Stimulated activated naive CD8-positive, alpha-beta T cell treated with anti-CD3 and anti-CD28 coated beads, Interleukin-15, amount 100 ng/mL, for 72 hours (primary cell): ENCODE measurements at regions not wholly inside any gene's neighbourhood (a gene's known extent, or its start where the extent isn't known, plus 50 kb on each side); places are given as distances from the start of the nearest gene placed in this dataset.

Source experiments
- ATAC-seq: fragments of 150-1000 bp; cut with Tn5 transposase; 2 replicates; pipeline ENCODE4 v1.10.0; 2021; ENCODE audit warnings: mild to moderate bottlenecking, moderate library complexity
- DNase-seq, 2 donors: peaks; one replicate each; pipeline ENCODE4 v3.0.0; 2021 to 2022
- H3K27ac Mint-ChIP-seq, 2 donors: one replicate each; pipeline ENCODE4 v1.8.0; 2022; ENCODE audit warnings: mild to moderate bottlenecking in 2 of 2, mixed read lengths in 2 of 2, moderate library complexity in 2 of 2
- H3K27me3 Mint-ChIP-seq: one replicate; pipeline ENCODE4 v1.8.0; 2022; ENCODE audit warnings: mixed read lengths
- H3K4me1 Mint-ChIP-seq: one replicate; pipeline ENCODE4 v1.8.0; 2022; ENCODE audit warnings: mild to moderate bottlenecking, mixed read lengths
- H3K4me3 Mint-ChIP-seq, 2 donors: one replicate each; pipeline ENCODE4 v1.8.0; 2022; ENCODE audit warnings: mild to moderate bottlenecking in 2 of 2, mixed read lengths in 2 of 2, moderate library complexity in 1 of 2
- H3K9me3 Mint-ChIP-seq, 2 donors: one replicate each; pipeline ENCODE4 v1.8.0; 2022; ENCODE audit warnings: mixed read lengths in 2 of 2

GRCh38 chr3:160133757-160134156 lies 91.5 kb upstream of the C3orf80 start:
- DNase-seq (no peak), ATAC-seq (no peak)
- Mint-ChIP-seq H3K27me3 (peaks cover 18% of the 10 kb centered on the region), H3K9me3 (no peaks in the 10 kb centered on the region), H3K4me1 (peaks cover 9% of the 10 kb centered on the region), H3K27ac (no peak overlapping the region), H3K4me3 (no peak overlapping the region)

GRCh38 chr3:160134454-160134853 lies 90.8 kb upstream of the C3orf80 start:
- ATAC-seq = no peak
- Mint-ChIP-seq H3K9me3 (no peaks in the 10 kb centered on the region), H3K27me3 (peaks cover 13% of the 10 kb centered on the region), H3K4me3 (no peak overlapping the region), H3K27ac (no peak overlapping the region), H3K4me1 (peaks cover 5% of the 10 kb centered on the region)
- DNase-seq = no peak

GRCh38 chr3:160134964-160135363 lies 90.3 kb upstream of the C3orf80 start:
- ATAC-seq (no peak), DNase-seq (no peak)
- H3K4me1 Mint-ChIP-seq = no peaks in the 10 kb centered on the region
- peaks cover 8% of the 10 kb centered on the region for H3K27me3 Mint-ChIP-seq
- no peak overlapping the region for H3K4me3 Mint-ChIP-seq
- no peaks in the 10 kb centered on the region for H3K9me3 Mint-ChIP-seq
- H3K27ac Mint-ChIP-seq = no peak overlapping the region

DNA sequence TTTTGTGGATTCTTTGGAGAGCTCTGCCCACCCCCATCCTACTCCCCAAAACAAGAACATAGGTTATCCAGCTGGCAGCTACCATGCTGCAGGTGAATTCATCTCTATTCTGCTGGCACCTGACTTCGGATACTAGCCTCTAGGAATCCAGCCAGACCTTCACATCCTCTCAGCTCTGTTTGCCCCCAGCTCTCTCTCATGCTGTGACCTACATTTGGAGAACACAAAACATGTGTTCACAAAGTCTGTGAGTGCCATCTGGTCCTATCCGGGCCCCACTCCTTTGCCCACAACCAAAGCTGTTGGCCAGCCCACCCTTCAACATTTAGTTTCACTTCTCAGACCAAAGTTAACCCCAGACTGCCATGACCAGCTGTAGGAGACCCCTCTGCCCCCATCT lies 89.4 kb upstream of the C3orf80 start:
- Mint-ChIP-seq H3K4me3 (no peak overlapping the region), H3K27ac (peak overlapping the region in 1 of 2 donors; percentile 79), H3K27me3 (peaks cover 7% of the 10 kb centered on the region), H3K4me1 (peaks cover 5% of the 10 kb centered on the region), H3K9me3 (peaks cover 0 to 2% of the 10 kb centered on the region in 2 donors)
- ATAC-seq = no peak
- DNase-seq = no peak

GRCh38 chr3:160136421-160136820 lies 88.8 kb upstream of the C3orf80 start:
- H3K27ac Mint-ChIP-seq = no peak overlapping the region
- no peak overlapping the region for H3K4me3 Mint-ChIP-seq
- DNase-seq = no peak

DNA sequence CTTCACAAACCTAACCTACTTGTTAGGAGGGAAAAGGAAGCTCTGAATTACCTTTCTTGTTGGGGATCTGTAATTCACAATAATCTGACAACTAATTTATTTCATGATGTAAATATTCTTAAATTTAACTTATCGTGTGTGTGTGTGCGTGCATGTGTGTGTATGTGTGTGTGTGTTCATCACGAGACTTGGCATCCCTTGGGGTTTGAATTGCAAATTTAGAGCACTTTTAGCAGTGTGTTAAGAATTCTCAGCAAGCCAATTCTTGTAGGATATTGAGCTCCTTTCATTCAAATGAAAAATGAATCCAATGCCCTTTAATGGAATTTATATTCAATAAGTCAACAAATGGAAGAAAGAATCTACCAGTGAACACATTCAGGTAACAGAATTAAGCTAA lies 85.9 kb upstream of the C3orf80 start:
- ATAC-seq = no peak
- DNase-seq = no peak
- H3K27ac Mint-ChIP-seq = no peak overlapping the region
- peaks cover 14% of the 10 kb centered on the region for H3K27me3 Mint-ChIP-seq
- H3K4me3 Mint-ChIP-seq = no peak overlapping the region
- H3K4me1 Mint-ChIP-seq = peaks cover 8% of the 10 kb centered on the region
- peaks cover 11 to 24% of the 10 kb centered on the region in 2 donors for H3K9me3 Mint-ChIP-seq

More at GRCh38 chr3:160136421-160136820, 88.8 kb upstream of the C3orf80 start:
- Mint-ChIP-seq H3K9me3 (peaks cover 0 to 5% of the 10 kb centered on the region in 2 donors), H3K27me3 (peaks cover 7% of the 10 kb centered on the region), H3K4me1 (peaks cover 8% of the 10 kb centered on the region)
- ATAC-seq = no peak

GRCh38 chr3:160140756-160141155 lies 84.5 kb upstream of the C3orf80 start:
- peaks cover 14% of the 10 kb centered on the region for H3K27me3 Mint-ChIP-seq
- H3K9me3 Mint-ChIP-seq = peaks cover 11 to 24% of the 10 kb centered on the region in 2 donors
- peak; percentile 4 to 45 for DNase-seq
- no peak overlapping the region for H3K27ac Mint-ChIP-seq
- no peak overlapping the region for H3K4me3 Mint-ChIP-seq
- peak; percentile 93 for ATAC-seq
- peaks cover 8% of the 10 kb centered on the region for H3K4me1 Mint-ChIP-seq

GRCh38 chr3:160141485-160142185 lies 83.6 kb upstream of the C3orf80 start:
- Mint-ChIP-seq H3K9me3 (peaks cover 11 to 24% of the 10 kb centered on the region in 2 donors), H3K27me3 (peaks cover 8% of the 10 kb centered on the region), H3K4me3 (no peak overlapping the region), H3K27ac (no peak overlapping the region), H3K4me1 (peaks cover 8% of the 10 kb centered on the region)
- ATAC-seq (no peak), DNase-seq (no peak)

- H3K27me3 Mint-ChIP-seq = peaks cover 8% of the 10 kb centered on the region
- DNase-seq = no peak
- no peak overlapping the region for H3K4me3 Mint-ChIP-seq
- no peak overlapping the region for H3K27ac Mint-ChIP-seq
- no peak for ATAC-seq
- peaks cover 8% of the 10 kb centered on the region for H3K4me1 Mint-ChIP-seq
- peaks cover 11 to 24% of the 10 kb centered on the region in 2 donors for H3K9me3 Mint-ChIP-seq
These were observed 81.7 kb upstream of the C3orf80 start for GRCh38 chr3:160143482-160143881.

DNA sequence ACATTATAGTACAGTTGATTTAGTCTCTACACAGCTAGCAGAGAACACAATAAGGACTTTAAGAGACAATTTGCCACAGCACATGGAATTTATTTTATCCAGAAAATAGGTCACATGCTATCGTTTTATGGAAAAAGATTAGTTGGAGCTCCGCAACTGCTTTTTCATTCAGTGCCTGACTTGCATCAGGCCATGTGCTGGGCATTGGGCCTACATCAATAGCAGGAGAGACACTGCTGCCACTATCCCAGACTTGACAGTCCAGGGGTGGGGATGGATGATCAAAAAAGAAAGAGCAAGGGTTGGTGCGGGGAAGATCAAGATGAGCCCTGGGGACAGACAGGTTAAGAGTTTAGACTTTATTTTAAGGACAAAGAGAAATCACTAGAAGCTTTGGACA lies 75.2 kb upstream of the C3orf80 start:
- no peaks in the 10 kb centered on the region for H3K9me3 Mint-ChIP-seq
- no peak overlapping the region for H3K27ac Mint-ChIP-seq
- peaks cover 7% of the 10 kb centered on the region for H3K4me1 Mint-ChIP-seq
- no peak overlapping the region for H3K4me3 Mint-ChIP-seq
- H3K27me3 Mint-ChIP-seq = no peaks in the 10 kb centered on the region
- DNase-seq = no peak
- ATAC-seq = no peak

DNA sequence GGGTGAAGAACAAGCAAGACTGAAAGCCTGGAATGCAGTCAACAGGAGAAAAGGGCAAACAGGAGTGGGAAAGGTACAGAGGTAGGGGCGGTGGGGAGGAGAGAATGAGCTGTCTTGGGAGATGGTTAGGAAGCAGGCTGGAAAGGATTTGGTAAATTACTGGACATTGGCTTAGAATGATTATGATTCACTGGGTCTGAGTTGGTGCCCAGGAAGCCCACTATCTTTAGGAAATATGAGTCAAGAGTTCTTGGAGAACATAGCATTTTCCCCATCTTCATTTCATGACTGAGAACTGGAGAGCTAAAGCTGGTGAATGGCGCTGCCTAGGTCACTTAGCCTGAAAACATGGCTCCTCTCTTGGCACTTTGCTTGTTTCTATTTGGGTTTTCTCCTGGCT lies 74.7 kb upstream of the C3orf80 start:
- H3K27ac Mint-ChIP-seq = no peak overlapping the region
- no peak overlapping the region for H3K4me3 Mint-ChIP-seq
- DNase-seq (no peak), ATAC-seq (no peak)
- H3K9me3 Mint-ChIP-seq = no peaks in the 10 kb centered on the region
- H3K4me1 Mint-ChIP-seq = peaks cover 7% of the 10 kb centered on the region
- H3K27me3 Mint-ChIP-seq = no peaks in the 10 kb centered on the region

GRCh38 chr3:160152638-160153037 lies 72.6 kb upstream of the C3orf80 start:
- no peak for ATAC-seq
- peak overlapping the region in 1 of 2 donors; percentile 53 for H3K27ac Mint-ChIP-seq
- H3K27me3 Mint-ChIP-seq = no peaks in the 10 kb centered on the region
- no peak overlapping the region for H3K4me3 Mint-ChIP-seq
- H3K9me3 Mint-ChIP-seq = no peaks in the 10 kb centered on the region
- no peak for DNase-seq
- H3K4me1 Mint-ChIP-seq = peaks cover 7% of the 10 kb centered on the region

GRCh38 chr3:160154033-160154432 lies 71.2 kb upstream of the C3orf80 start:
- ATAC-seq = peak; percentile 70
- no peak for DNase-seq
- Mint-ChIP-seq H3K9me3 (no peaks in the 10 kb centered on the region), H3K27me3 (no peaks in the 10 kb centered on the region), H3K4me3 (no peak overlapping the region), H3K4me1 (peaks cover 7% of the 10 kb centered on the region), H3K27ac (no peak overlapping the region)

- H3K27ac Mint-ChIP-seq = peak overlapping the region in 1 of 2 donors; percentile 5
- DNase-seq = no peak
- no peak for ATAC-seq
- no peaks in the 10 kb centered on the region for H3K9me3 Mint-ChIP-seq
- H3K4me1 Mint-ChIP-seq = peaks cover 7% of the 10 kb centered on the region
- no peaks in the 10 kb centered on the region for H3K27me3 Mint-ChIP-seq
- H3K4me3 Mint-ChIP-seq = no peak overlapping the region
These were observed 70.6 kb upstream of the C3orf80 start for GRCh38 chr3:160154596-160154995.

GRCh38 chr3:160157321-160157720 lies 67.9 kb upstream of the C3orf80 start:
- H3K27ac Mint-ChIP-seq = no peak overlapping the region
- H3K4me1 Mint-ChIP-seq = peaks cover 7% of the 10 kb centered on the region
- no peaks in the 10 kb centered on the region for H3K27me3 Mint-ChIP-seq
- no peak overlapping the region for H3K4me3 Mint-ChIP-seq
- no peak for DNase-seq
- no peak for ATAC-seq
- H3K9me3 Mint-ChIP-seq = no peaks in the 10 kb centered on the region

DNA sequence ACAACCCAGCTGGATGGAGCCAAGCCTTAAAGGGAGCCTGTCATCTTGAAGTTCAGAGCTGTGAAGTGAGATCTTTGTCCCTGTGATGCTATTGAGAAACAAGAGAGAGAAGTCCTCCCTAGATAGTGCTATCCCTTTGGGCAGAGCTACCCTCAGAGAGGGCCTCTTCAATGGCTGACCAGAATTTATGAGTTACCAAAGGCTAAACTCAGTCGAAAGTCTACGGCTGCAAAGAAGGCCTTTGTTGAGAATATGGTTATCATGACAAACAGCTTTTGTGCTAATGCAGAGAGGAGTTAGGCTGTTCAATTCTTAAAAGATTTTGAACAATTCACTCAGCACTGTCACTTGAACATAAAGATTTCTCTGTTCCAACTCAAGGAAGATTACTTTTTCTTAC lies 65.9 kb upstream of the C3orf80 start:
- no peaks in the 10 kb centered on the region for H3K27me3 Mint-ChIP-seq
- H3K4me1 Mint-ChIP-seq = peaks cover 3% of the 10 kb centered on the region
- no peak for ATAC-seq
- no peaks in the 10 kb centered on the region for H3K9me3 Mint-ChIP-seq
- no peak overlapping the region for H3K27ac Mint-ChIP-seq
- H3K4me3 Mint-ChIP-seq = no peak overlapping the region
- no peak for DNase-seq

- no peaks in the 10 kb centered on the region for H3K27me3 Mint-ChIP-seq
- no peaks in the 10 kb centered on the region for H3K9me3 Mint-ChIP-seq
- H3K4me3 Mint-ChIP-seq = no peak overlapping the region
- ATAC-seq (no peak), DNase-seq (no peak)
- H3K4me1 Mint-ChIP-seq = no peaks in the 10 kb centered on the region
- H3K27ac Mint-ChIP-seq = no peak overlapping the region
These were observed 65.4 kb upstream of the C3orf80 start for GRCh38 chr3:160159806-160160205.
